Lower leg skin (tissue), 3 donors: ENCODE measurements at regions not wholly inside any gene's neighbourhood (a gene's known extent, or its start where the extent isn't known, plus 50 kb on each side); places are given as distances from the start of the nearest gene placed in this dataset.

Experiments
- POLR2A ChIP-seq, 2 donors: fragments of 450-650 bp; IDR thresholded peaks; one replicate each; pipeline ENCODE4 v1.6.1; 2016 to 2017; ENCODE audit warnings: antibody characterized with exemption in 2 of 2, mild to moderate bottlenecking in 1 of 2, moderate library complexity in 1 of 2
- TF ChIP-seq, protein P1 (sequence below), 3 donors: fragments of 450-650 bp; IDR thresholded peaks; one replicate each; pipeline ENCODE4 v1.5.1; 2016; ENCODE audit warnings: antibody characterized with exemption in 3 of 3, mild to moderate bottlenecking in 3 of 3, moderate library complexity in 2 of 3

- TF ChIP-seq, protein P1, sequence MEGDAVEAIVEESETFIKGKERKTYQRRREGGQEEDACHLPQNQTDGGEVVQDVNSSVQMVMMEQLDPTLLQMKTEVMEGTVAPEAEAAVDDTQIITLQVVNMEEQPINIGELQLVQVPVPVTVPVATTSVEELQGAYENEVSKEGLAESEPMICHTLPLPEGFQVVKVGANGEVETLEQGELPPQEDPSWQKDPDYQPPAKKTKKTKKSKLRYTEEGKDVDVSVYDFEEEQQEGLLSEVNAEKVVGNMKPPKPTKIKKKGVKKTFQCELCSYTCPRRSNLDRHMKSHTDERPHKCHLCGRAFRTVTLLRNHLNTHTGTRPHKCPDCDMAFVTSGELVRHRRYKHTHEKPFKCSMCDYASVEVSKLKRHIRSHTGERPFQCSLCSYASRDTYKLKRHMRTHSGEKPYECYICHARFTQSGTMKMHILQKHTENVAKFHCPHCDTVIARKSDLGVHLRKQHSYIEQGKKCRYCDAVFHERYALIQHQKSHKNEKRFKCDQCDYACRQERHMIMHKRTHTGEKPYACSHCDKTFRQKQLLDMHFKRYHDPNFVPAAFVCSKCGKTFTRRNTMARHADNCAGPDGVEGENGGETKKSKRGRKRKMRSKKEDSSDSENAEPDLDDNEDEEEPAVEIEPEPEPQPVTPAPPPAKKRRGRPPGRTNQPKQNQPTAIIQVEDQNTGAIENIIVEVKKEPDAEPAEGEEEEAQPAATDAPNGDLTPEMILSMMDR (IDR thresholded peaks at IDR 0.05): no peak
- no peak for TF ChIP-seq POLR2A (IDR thresholded peaks at IDR 0.05)
These were observed 195.7 kb upstream of the TFPI start for GRCh38 chr2:187749804-187750431.
